RPMI7951 (cell line): ENCODE measurements at regions not wholly inside any gene's neighbourhood (a gene's known extent, or its start where the extent isn't known, plus 50 kb on each side); places are given as distances from the start of the nearest gene placed in this dataset.
"Not testable (repeated sequence)": the region's sequence is repeated elsewhere in the genome, so short reads cannot be mapped to it uniquely, and the experiment has no call there.

Experiments used
- DNase-seq: peaks from one replicate; pipeline ENCODE4 v3.0.0-alpha.2; 2012; ENCODE audit warnings: low read depth

GRCh38 chr7:16266877-16267276, 154.5 kb downstream of the CRPPA start:
- no peak for DNase-seq

- not testable (repeated sequence) for DNase-seq
These were observed 154.9 kb downstream of the CRPPA start for GRCh38 chr7:16266470-16266869.

- DNase-seq, result no peak
These were observed 155.4 kb downstream of the CRPPA start for GRCh38 chr7:16265863-16266458.

GRCh38 chr7:16264823-16265804, 156.2 kb downstream of the CRPPA start:
- no peak for DNase-seq

- no peak for DNase-seq
These were observed 157.1 kb downstream of the CRPPA start for GRCh38 chr7:16264036-16264819.

- DNase-seq, result not testable (repeated sequence)
These were observed 158.0 kb downstream of the CRPPA start for GRCh38 chr7:16263377-16263776.

- no peak for DNase-seq
These were observed 159.7 kb downstream of the CRPPA start for GRCh38 chr7:16261654-16262053.

- DNase-seq, result no peak
These were observed 160.2 kb downstream of the CRPPA start for GRCh38 chr7:16261100-16261499.

- DNase-seq, result no peak
These were observed 161.1 kb downstream of the CRPPA start for GRCh38 chr7:16260236-16260728.

- DNase-seq, result not testable (repeated sequence)
These were observed 164.9 kb downstream of the CRPPA start for GRCh38 chr7:16256419-16256818.

GRCh38 chr7:16255952-16256351, 165.4 kb downstream of the CRPPA start:
- DNase-seq, result not testable (repeated sequence)

- not testable (repeated sequence) for DNase-seq
These were observed 170.7 kb downstream of the CRPPA start for GRCh38 chr7:16250655-16251054.

GRCh38 chr7:16249204-16249603, 172.1 kb downstream of the CRPPA start:
- not testable (repeated sequence) for DNase-seq

- not testable (repeated sequence) for DNase-seq
These were observed 172.8 kb downstream of the CRPPA start for GRCh38 chr7:16248556-16248955.

GRCh38 chr7:16244469-16244868, 176.9 kb downstream of the CRPPA start:
- no peak for DNase-seq

- no peak for DNase-seq
These were observed 178.4 kb downstream of the CRPPA start for GRCh38 chr7:16242920-16243319.

GRCh38 chr7:16241017-16241416, 180.3 kb downstream of the CRPPA start:
- no peak for DNase-seq

- DNase-seq, result no peak
These were observed 185.0 kb downstream of the CRPPA start for GRCh38 chr7:16236381-16236780.

GRCh38 chr7:16235147-16236114, 185.9 kb downstream of the CRPPA start:
- no peak for DNase-seq

- no peak for DNase-seq
These were observed 186.7 kb downstream of the CRPPA start for GRCh38 chr7:16234493-16235146.
